ENCODE measurements at regions not wholly inside any gene's neighbourhood (a gene's known extent, or its start where the extent isn't known, plus 50 kb on each side); places are given as distances from the start of the nearest gene placed in this dataset.

DNA sequence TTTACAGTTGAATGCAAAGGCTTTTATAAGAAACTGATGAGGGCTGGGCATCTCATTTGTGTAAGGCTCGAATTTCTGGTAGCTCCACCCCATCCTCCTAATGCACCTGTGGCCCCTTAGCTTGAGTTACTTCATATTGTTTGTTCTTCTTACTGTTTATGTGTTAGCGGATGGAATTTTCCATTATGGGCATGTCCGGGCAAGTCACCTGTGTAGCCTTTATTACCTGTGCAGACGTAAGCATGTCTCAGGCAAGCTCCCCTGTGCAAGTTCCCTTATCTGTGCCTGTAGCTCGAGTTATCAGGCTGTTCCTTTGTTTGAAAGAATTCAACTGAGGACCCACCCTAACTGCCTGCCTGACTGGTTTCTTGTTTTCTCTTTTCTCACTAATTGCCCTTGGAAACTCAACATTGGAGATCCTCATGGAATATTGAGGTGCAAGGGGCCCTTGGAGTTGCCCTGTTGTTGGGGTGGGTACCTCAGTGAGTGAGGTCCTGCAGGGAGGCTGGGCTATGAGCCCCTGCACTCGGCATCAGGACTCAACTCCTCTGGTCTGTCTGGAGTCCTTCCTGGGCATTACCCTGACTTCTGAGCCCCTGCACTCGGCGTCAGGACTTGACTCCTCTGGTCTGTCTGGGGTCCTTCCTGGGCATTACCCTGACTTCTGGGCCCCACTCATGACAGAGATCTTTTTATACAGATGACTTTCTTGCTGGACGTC, 207.9 kb upstream of the SULF2 start:
- H3K4me3 ChIP-seq (ENCODE audit: insufficient read depth in 1 of 2, low read depth in 1 of 2, low read length in 2 of 2): no peak overlapping the region
- no peak overlapping the region for H2BK15ac ChIP-seq (ENCODE audit: low read depth, poor library complexity, severe bottlenecking)
- no peaks in the 10 kb centered on the region for H3K4me1 ChIP-seq (ENCODE audit: control insufficient read depth, insufficient read depth, low read depth, low read length)
- H2AK5ac ChIP-seq (ENCODE audit: low read length, severe bottlenecking): no peak overlapping the region
- no peak overlapping the region for H3K23ac ChIP-seq (ENCODE audit: low read length in 2 of 2)
- WGBS: 79% methylated on average over 8 of the region's 9 CpGs
- no peak for DNase-seq
- H3K4me2 ChIP-seq (ENCODE audit: low read length, poor library complexity, severe bottlenecking): no peak overlapping the region
- peaks cover 17 to 56% of the 10 kb centered on the region in 2 experiments for H3K27me3 ChIP-seq (ENCODE audit: control insufficient read depth in 1 of 2, insufficient read depth in 1 of 2, low read length in 2 of 2)
- no peak overlapping the region for H3K27ac ChIP-seq (ENCODE audit: low read length, poor library complexity, severe bottlenecking)
- no peaks in the 10 kb centered on the region for H3K79me1 ChIP-seq (replicated peaks; ENCODE audit: low read length, poor library complexity, severe bottlenecking)
- peaks cover 19% of the 10 kb centered on the region for H3K9me3 ChIP-seq (ENCODE audit: control insufficient read depth, low read length)
- no peak overlapping the region for H4K8ac ChIP-seq (ENCODE audit: low read length)
- H3K4ac ChIP-seq (ENCODE audit: low read depth in 1 of 2, low read length in 2 of 2): no peak overlapping the region
- H3K18ac ChIP-seq (ENCODE audit: low read depth in 1 of 2, low read length in 2 of 2): no peak overlapping the region
- H2AFZ ChIP-seq (ENCODE audit: low read depth, low read length): no peak overlapping the region
- no peak overlapping the region for H2BK5ac ChIP-seq (ENCODE audit: low read depth, low read length, poor library complexity, severe bottlenecking)
- H4K91ac ChIP-seq (ENCODE audit: low read length): no peak overlapping the region
- H2BK12ac ChIP-seq (ENCODE audit: low read length in 2 of 2): no peak overlapping the region
- H3K36me3 ChIP-seq (ENCODE audit: control insufficient read depth in 1 of 2, insufficient read depth in 2 of 2, low read depth in 1 of 2, low read length in 2 of 2): no peaks in the 10 kb centered on the region
- H3K9ac ChIP-seq (ENCODE audit: low read length): no peak overlapping the region
- no peak overlapping the region for H2BK120ac ChIP-seq (ENCODE audit: low read depth, low read length)
- H3K14ac ChIP-seq (ENCODE audit: low read length in 2 of 2): no peak overlapping the region

DNA sequence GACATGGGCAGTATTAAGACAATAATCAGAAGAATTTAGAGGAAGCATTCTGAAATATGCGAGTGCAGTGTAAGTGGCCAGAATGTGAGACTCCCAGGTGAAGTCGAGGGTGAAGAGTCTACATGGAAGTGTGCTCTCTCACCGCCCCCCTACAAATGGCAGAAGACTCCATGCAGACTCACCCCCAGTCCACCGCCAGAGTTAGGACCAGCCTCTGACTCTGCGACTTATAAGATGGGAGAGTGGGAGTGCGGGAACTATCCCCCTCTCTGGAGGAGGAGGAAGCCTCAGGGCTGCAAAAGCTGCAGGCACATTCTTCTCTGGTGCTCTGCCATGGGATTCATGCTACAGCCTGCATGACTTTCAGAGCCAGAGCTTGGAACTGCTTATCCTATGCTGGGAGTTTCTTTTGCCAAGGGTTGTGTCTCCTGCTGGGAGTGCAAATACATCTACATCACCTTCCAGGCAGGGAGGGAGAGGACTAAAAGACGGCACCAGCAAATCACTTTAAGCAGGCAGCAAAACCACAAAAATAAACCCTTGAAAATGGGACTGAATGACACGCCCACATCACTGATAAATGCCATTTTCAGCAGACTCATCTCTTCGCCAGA, 206.7 kb upstream of the SULF2 start:
- Histone ChIP-seq H3K14ac (ENCODE audit: low read length in 2 of 2) (no peak overlapping the region), H2BK12ac (ENCODE audit: low read length in 2 of 2) (no peak overlapping the region), H2BK120ac (ENCODE audit: low read depth, low read length) (no peak overlapping the region), H3K9ac (ENCODE audit: low read length) (no peak overlapping the region), H3K18ac (ENCODE audit: low read depth in 1 of 2, low read length in 2 of 2) (no peak overlapping the region), H2BK5ac (ENCODE audit: low read depth, low read length, poor library complexity, severe bottlenecking) (no peak overlapping the region), H3K9me3 (ENCODE audit: control insufficient read depth, low read length) (peaks cover 19% of the 10 kb centered on the region), H3K36me3 (ENCODE audit: control insufficient read depth in 1 of 2, insufficient read depth in 2 of 2, low read depth in 1 of 2, low read length in 2 of 2) (no peaks in the 10 kb centered on the region), H2AFZ (ENCODE audit: low read depth, low read length) (no peak overlapping the region), H3K23ac (ENCODE audit: low read length in 2 of 2) (no peak overlapping the region), H4K91ac (ENCODE audit: low read length) (no peak overlapping the region), H3K27me3 (ENCODE audit: control insufficient read depth in 1 of 2, insufficient read depth in 1 of 2, low read length in 2 of 2) (peaks cover 17 to 56% of the 10 kb centered on the region in 2 experiments), H4K8ac (ENCODE audit: low read length) (no peak overlapping the region), H2BK15ac (ENCODE audit: low read depth, poor library complexity, severe bottlenecking) (no peak overlapping the region), H3K4me3 (ENCODE audit: insufficient read depth in 1 of 2, low read depth in 1 of 2, low read length in 2 of 2) (no peak overlapping the region), H3K4me1 (ENCODE audit: control insufficient read depth, insufficient read depth, low read depth, low read length) (no peaks in the 10 kb centered on the region), H3K79me1 (replicated peaks; ENCODE audit: low read length, poor library complexity, severe bottlenecking) (no peaks in the 10 kb centered on the region), H3K4me2 (ENCODE audit: low read length, poor library complexity, severe bottlenecking) (no peak overlapping the region), H2AK5ac (ENCODE audit: low read length, severe bottlenecking) (no peak overlapping the region), H3K4ac (ENCODE audit: low read depth in 1 of 2, low read length in 2 of 2) (no peak overlapping the region), H3K27ac (ENCODE audit: low read length, poor library complexity, severe bottlenecking) (no peak overlapping the region)
- DNase-seq: no peak
- WGBS: 65% methylated on average over 7 of the region's 9 CpGs

DNA sequence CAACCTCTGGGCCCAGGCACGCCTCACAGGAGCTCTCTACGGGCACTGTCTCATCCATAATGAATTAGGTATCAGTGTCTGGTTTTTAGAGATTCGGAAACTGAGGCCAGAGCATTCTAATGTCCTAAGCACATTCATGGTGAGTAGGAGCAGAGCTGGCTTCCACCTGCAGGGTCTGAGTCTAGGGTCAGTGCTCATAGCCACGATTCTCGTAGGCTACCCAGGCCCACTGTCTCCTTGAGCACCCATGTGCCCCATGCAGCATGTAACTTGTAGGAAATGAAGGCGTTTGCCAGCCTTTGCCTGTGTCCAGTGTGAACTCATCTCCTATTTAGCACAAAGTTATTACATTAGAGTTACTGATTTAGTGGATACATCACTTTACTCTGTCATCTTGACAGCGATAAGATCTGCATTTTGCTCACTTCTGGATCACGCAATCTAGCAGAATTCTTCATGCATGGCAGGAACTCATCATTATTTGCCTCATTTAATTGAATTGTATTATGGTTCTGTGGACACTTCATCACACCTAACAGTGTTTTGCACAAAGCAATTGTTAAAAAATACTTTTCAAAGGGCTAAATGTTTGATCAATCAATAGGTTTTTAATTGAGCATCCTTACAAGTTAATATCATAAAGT, 205.3 kb upstream of the SULF2 start:
- Histone ChIP-seq H3K27ac (ENCODE audit: low read length, poor library complexity, severe bottlenecking) (no peak overlapping the region), H3K27me3 (ENCODE audit: control insufficient read depth in 1 of 2, insufficient read depth in 1 of 2, low read length in 2 of 2) (peaks cover 17 to 48% of the 10 kb centered on the region in 2 experiments), H2BK15ac (ENCODE audit: low read depth, poor library complexity, severe bottlenecking) (no peak overlapping the region), H3K4me2 (ENCODE audit: low read length, poor library complexity, severe bottlenecking) (no peak overlapping the region), H2BK120ac (ENCODE audit: low read depth, low read length) (no peak overlapping the region), H3K14ac (ENCODE audit: low read length in 2 of 2) (no peak overlapping the region), H2BK12ac (ENCODE audit: low read length in 2 of 2) (no peak overlapping the region), H2AK5ac (ENCODE audit: low read length, severe bottlenecking) (no peak overlapping the region), H3K4ac (ENCODE audit: low read depth in 1 of 2, low read length in 2 of 2) (no peak overlapping the region), H3K23ac (ENCODE audit: low read length in 2 of 2) (no peak overlapping the region), H4K8ac (ENCODE audit: low read length) (no peak overlapping the region), H3K79me1 (replicated peaks; ENCODE audit: low read length, poor library complexity, severe bottlenecking) (no peaks in the 10 kb centered on the region), H3K4me3 (ENCODE audit: insufficient read depth in 1 of 2, low read depth in 1 of 2, low read length in 2 of 2) (no peak overlapping the region), H3K9me3 (ENCODE audit: control insufficient read depth, low read length) (peaks cover 19% of the 10 kb centered on the region), H2BK5ac (ENCODE audit: low read depth, low read length, poor library complexity, severe bottlenecking) (no peak overlapping the region), H2AFZ (ENCODE audit: low read depth, low read length) (no peak overlapping the region), H3K18ac (ENCODE audit: low read depth in 1 of 2, low read length in 2 of 2) (no peak overlapping the region), H3K4me1 (ENCODE audit: control insufficient read depth, insufficient read depth, low read depth, low read length) (no peaks in the 10 kb centered on the region), H3K36me3 (ENCODE audit: control insufficient read depth in 1 of 2, insufficient read depth in 2 of 2, low read depth in 1 of 2, low read length in 2 of 2) (no peaks in the 10 kb centered on the region), H4K91ac (ENCODE audit: low read length) (no peak overlapping the region), H3K9ac (ENCODE audit: low read length) (no peak overlapping the region)
- DNase-seq: no peak
- 90% methylated on average over 8 of the region's 8 CpGs for WGBS

DNA sequence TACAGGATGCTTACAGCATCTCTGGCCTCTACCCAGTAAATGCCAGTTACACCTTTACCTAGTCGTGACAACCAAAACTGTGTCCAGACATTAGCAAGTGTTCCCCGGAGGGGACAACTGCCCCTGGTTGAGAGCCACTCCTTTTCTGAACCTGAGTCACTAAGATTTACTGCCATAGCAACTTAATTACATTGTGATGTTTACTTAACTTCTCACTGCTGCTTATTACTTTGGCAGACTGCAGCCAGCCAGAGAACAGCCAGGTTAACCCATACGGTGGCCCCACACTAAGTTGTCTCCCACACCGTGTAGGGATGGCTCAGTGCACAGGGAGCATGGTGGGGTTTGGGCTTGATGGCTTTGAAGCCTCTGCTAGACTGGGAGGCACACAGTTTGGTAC, 204.7 kb upstream of the SULF2 start:
- Histone ChIP-seq H3K27me3 (ENCODE audit: control insufficient read depth in 1 of 2, insufficient read depth in 1 of 2, low read length in 2 of 2) (peaks cover 17 to 42% of the 10 kb centered on the region in 2 experiments), H2AK5ac (ENCODE audit: low read length, severe bottlenecking) (no peak overlapping the region), H3K4me2 (ENCODE audit: low read length, poor library complexity, severe bottlenecking) (no peak overlapping the region), H3K9ac (ENCODE audit: low read length) (no peak overlapping the region), H3K23ac (ENCODE audit: low read length in 2 of 2) (no peak overlapping the region), H4K8ac (ENCODE audit: low read length) (no peak overlapping the region), H3K4ac (ENCODE audit: low read depth in 1 of 2, low read length in 2 of 2) (no peak overlapping the region), H2BK120ac (ENCODE audit: low read depth, low read length) (no peak overlapping the region), H3K4me1 (ENCODE audit: control insufficient read depth, insufficient read depth, low read depth, low read length) (peaks cover 3% of the 10 kb centered on the region), H2AFZ (ENCODE audit: low read depth, low read length) (no peak overlapping the region), H3K4me3 (ENCODE audit: insufficient read depth in 1 of 2, low read depth in 1 of 2, low read length in 2 of 2) (no peak overlapping the region), H3K27ac (ENCODE audit: low read length, poor library complexity, severe bottlenecking) (no peak overlapping the region), H3K9me3 (ENCODE audit: control insufficient read depth, low read length) (peaks cover 15% of the 10 kb centered on the region), H3K14ac (ENCODE audit: low read length in 2 of 2) (no peak overlapping the region), H4K91ac (ENCODE audit: low read length) (no peak overlapping the region), H2BK5ac (ENCODE audit: low read depth, low read length, poor library complexity, severe bottlenecking) (no peak overlapping the region), H3K36me3 (ENCODE audit: control insufficient read depth in 1 of 2, insufficient read depth in 2 of 2, low read depth in 1 of 2, low read length in 2 of 2) (no peaks in the 10 kb centered on the region), H3K79me1 (replicated peaks; ENCODE audit: low read length, poor library complexity, severe bottlenecking) (no peaks in the 10 kb centered on the region), H2BK12ac (ENCODE audit: low read length in 2 of 2) (peak overlapping the region in 1 of 2 experiments; percentile 37), H2BK15ac (ENCODE audit: low read depth, poor library complexity, severe bottlenecking) (no peak overlapping the region), H3K18ac (ENCODE audit: low read depth in 1 of 2, low read length in 2 of 2) (no peak overlapping the region)
- peak; percentile 21 for DNase-seq
- 16% methylated on average over 4 of the region's 4 CpGs for WGBS
